BJ (cell line): ENCODE measurements at regions not wholly inside any gene's neighbourhood (a gene's known extent, or its start where the extent isn't known, plus 50 kb on each side); places are given as distances from the start of the nearest gene placed in this dataset.
A peak's percentile ranks its signal among the peaks of the same experiment; 100 is the strongest.

Experiments
- CTCF ChIA-PET: fragments of 350-600 bp; formaldehyde crosslinking; extraction: SDS; loops from one replicate; lab custom pipeline; 2021; ENCODE audit warnings: antibody characterized with exemption, inconsistent platforms; lab: Yijun Ruan, JAX
- POLR2A ChIA-PET: fragments of 300-600 bp; sonication (Branson Sonifier 250); formaldehyde crosslinking; extraction: SDS; loops from one replicate; lab custom pipeline; 2021; ENCODE audit warnings: antibody characterized with exemption; lab: Charles Lee
- DNase-seq: peaks from one replicate; pipeline ENCODE4 v3.0.0-alpha.2; 2011; ENCODE audit warnings: low read depth
- H3K27me3 ChIP-seq: 2 replicates; pipeline ENCODE4 v1.6.0; 2011; ENCODE audit warnings: low read length; ENCODE audit not compliant: control insufficient read depth, insufficient read depth
- H3K36me3 ChIP-seq: 2 replicates; pipeline ENCODE4 v1.5.1; 2011; ENCODE audit warnings: low read length; ENCODE audit not compliant: control insufficient read depth, insufficient read depth
- H3K4me3 ChIP-seq: 2 replicates; pipeline ENCODE4 v1.5.1; 2011; ENCODE audit warnings: low read depth, mild to moderate bottlenecking, control low read depth, low read length
- CTCF ChIP-seq: IDR thresholded peaks from 2 replicates; pipeline ENCODE4 v1.5.1; 2011; ENCODE audit warnings: low read depth, mild to moderate bottlenecking, control low read depth, inconsistent platforms, low read length, moderate library complexity; ENCODE audit not compliant: insufficient read depth

- H3K36me3 ChIP-seq, result no peaks in the 10 kb centered on the region
- ChIA-PET POLR2A (no interaction called here), CTCF (interaction anchor here (0.6 to 2.2 kb wide), 2 partner anchors 9 to 222 kb away, joined by 3 to 9 read pairs; no protein-coding TSS in a partner anchor)
- peak; percentile 39 for TF ChIP-seq CTCF
- H3K27me3 ChIP-seq, result no peaks in the 10 kb centered on the region
- no peak overlapping the region for H3K4me3 ChIP-seq
- no peak for DNase-seq
Observed at GRCh38 chr2:13056259-13056843, 339.6 kb downstream of the TRIB2 start.

- no peaks in the 10 kb centered on the region for H3K36me3 ChIP-seq
- ChIA-PET POLR2A (no interaction called here), CTCF (no interaction called here)
- no peak for DNase-seq
- no peak for TF ChIP-seq CTCF
- H3K27me3 ChIP-seq, result no peaks in the 10 kb centered on the region
- no peak overlapping the region for H3K4me3 ChIP-seq
Observed at GRCh38 chr2:13057671-13058070, 340.9 kb downstream of the TRIB2 start.

GRCh38 chr2:13066676-13067075, 349.9 kb downstream of the TRIB2 start:
- Histone ChIP-seq H3K4me3 (no peak overlapping the region), H3K27me3 (no peaks in the 10 kb centered on the region), H3K36me3 (no peaks in the 10 kb centered on the region)
- POLR2A ChIA-PET, result no interaction called here
- no peak for TF ChIP-seq CTCF
- no peak for DNase-seq
- CTCF ChIA-PET, result no interaction called here

- Histone ChIP-seq H3K36me3 (no peaks in the 10 kb centered on the region), H3K27me3 (no peaks in the 10 kb centered on the region), H3K4me3 (no peak overlapping the region)
- CTCF ChIA-PET, result no interaction called here
- POLR2A ChIA-PET, result no interaction called here
- no peak for DNase-seq
- no peak for TF ChIP-seq CTCF
Observed at GRCh38 chr2:13067508-13067907, 350.8 kb downstream of the TRIB2 start.

- no peak for TF ChIP-seq CTCF
- no peak overlapping the region for H3K4me3 ChIP-seq
- H3K36me3 ChIP-seq, result no peaks in the 10 kb centered on the region
- ChIA-PET POLR2A (no interaction called here), CTCF (no interaction called here)
- DNase-seq, result no peak
- no peaks in the 10 kb centered on the region for H3K27me3 ChIP-seq
Observed at GRCh38 chr2:13089971-13090370, 373.2 kb downstream of the TRIB2 start.
